SK-N-SH (cell line): ENCODE measurements at regions not wholly inside any gene's neighbourhood (a gene's known extent, or its start where the extent isn't known, plus 50 kb on each side); places are given as distances from the start of the nearest gene placed in this dataset.

Source experiments
- CTCF ChIA-PET: fragments of 300-600, 350-600 bp; formaldehyde crosslinking; extraction: SDS; loops from one replicate; lab custom pipeline; 2021; lab: Yijun Ruan, JAX
- POLR2A ChIA-PET: fragments of 350-600 bp; sonication (Branson Sonifier 250); formaldehyde crosslinking; extraction: SDS; loops from one replicate; lab custom pipeline; 2020; ENCODE audit warnings: antibody characterized with exemption, inconsistent platforms; lab: Yijun Ruan, JAX
- DNase-seq: peaks from one replicate; pipeline ENCODE4 v3.0.0; 2012
- H2AFZ ChIP-seq: fragments of 200-600 bp; sonication (generic); 2 replicates; pipeline ENCODE4 v1.8.1; 2016; ENCODE audit warnings: antibody characterized with exemption, mild to moderate bottlenecking, low read depth
- H3F3A ChIP-seq: fragments of 200-600 bp; sonication (generic); replicated peaks from 2 replicates; pipeline ENCODE3; 2016; ENCODE audit warnings: antibody characterized with exemption, mild to moderate bottlenecking; ENCODE audit not compliant: insufficient read depth
- H3K27ac ChIP-seq, 2 experiments: fragments of 200-500 bp in 1 of 2; fragments of 200-600 bp in 1 of 2; sonication (Bioruptor generic) in 1 of 2; sonication (generic), shearing (Covaris generic) in 1 of 2; 2 replicates each; pipeline versions ENCODE4 v1.5.1 to v1.6.1; 2014 to 2016; ENCODE audit warnings: low read depth in 2 of 2, inconsistent platforms in 1 of 2, low read length in 1 of 2, mild to moderate bottlenecking in 1 of 2, mixed read lengths in 1 of 2
- H3K27me3 ChIP-seq: fragments of 200-600 bp; sonication (generic), shearing (Covaris generic); 2 replicates; pipeline ENCODE4 v1.6.1; 2016; ENCODE audit warnings: mixed run types; ENCODE audit not compliant: insufficient read depth
- H3K36me3 ChIP-seq, 2 experiments: fragments of 200-500 bp in 1 of 2; fragments of 200-600 bp in 1 of 2; sonication (Bioruptor generic) in 1 of 2; sonication (generic) in 1 of 2; replicated peaks in 1 of 2; 2 replicates each; pipeline versions ENCODE3 to v1.5.1; 2014 to 2016; ENCODE audit warnings: low read length in 1 of 2, mild to moderate bottlenecking in 1 of 2; ENCODE audit not compliant: insufficient read depth in 2 of 2, control insufficient read depth in 1 of 2
- H3K4me1 ChIP-seq, 2 experiments: fragments of 200-500 bp in 1 of 2; fragments of 200-600 bp in 1 of 2; sonication (Bioruptor generic) in 1 of 2; sonication (generic), shearing (Covaris generic) in 1 of 2; 2 replicates each; pipeline versions ENCODE4 v1.5.1 to v1.6.1; 2014 to 2016; ENCODE audit warnings: low read depth in 1 of 2, low read length in 1 of 2, mixed run types in 1 of 2; ENCODE audit not compliant: insufficient read depth in 2 of 2, control insufficient read depth in 1 of 2
- H3K4me2 ChIP-seq: fragments of 200-600 bp; sonication (generic), shearing (Covaris generic); 2 replicates; pipeline ENCODE4 v1.6.1; 2017; ENCODE audit warnings: mixed run types
- H3K4me3 ChIP-seq, 2 experiments: fragments of 200-500 bp in 1 of 2; fragments of 200-600 bp in 1 of 2; sonication (Bioruptor generic) in 1 of 2; sonication (generic), shearing (Covaris generic) in 1 of 2; 2 replicates each; pipeline versions ENCODE4 v1.5.1 to v1.8.1; 2014 to 2016; ENCODE audit warnings: low read depth in 2 of 2, inconsistent platforms in 1 of 2, low read length in 1 of 2, mild to moderate bottlenecking in 1 of 2, mixed read lengths in 1 of 2, moderate library complexity in 1 of 2
- H3K79me2 ChIP-seq: fragments of 200-600 bp; sonication (generic); 2 replicates; pipeline ENCODE4 v1.8.1; 2017; ENCODE audit warnings: mild to moderate bottlenecking; ENCODE audit not compliant: insufficient read depth
- H3K9ac ChIP-seq: fragments of 200-600 bp; sonication (generic); 2 replicates; pipeline ENCODE4 v1.6.1; 2017; ENCODE audit warnings: mixed run types
- H3K9me2 ChIP-seq: fragments of 200-600 bp; sonication (generic); 2 replicates; pipeline ENCODE4 v1.6.1; 2017; ENCODE audit warnings: mixed run types
- H3K9me3 ChIP-seq: fragments of 200-600 bp; sonication (generic); 2 replicates; pipeline ENCODE4 v1.6.1; 2017; ENCODE audit warnings: mixed run types, mild to moderate bottlenecking, moderate library complexity
- H4K20me1 ChIP-seq: fragments of 200-600 bp; sonication (generic); 2 replicates; pipeline ENCODE4 v1.6.1; 2017; ENCODE audit warnings: mild to moderate bottlenecking, mixed run types; ENCODE audit not compliant: insufficient read depth
- CHD2 ChIP-seq: fragments of 150-350 bp; IDR thresholded peaks from 2 replicates; pipeline ENCODE4 v1.6.1; 2018; ENCODE audit warnings: low read length; ENCODE audit not compliant: partially characterized antibody
- EP300 ChIP-seq, 2 experiments: IDR thresholded peaks; 2 replicates each; pipeline versions ENCODE4 v1.4.0 to v1.6.1; 2012; ENCODE audit warnings: borderline replicate concordance in 1 of 2, low read depth in 1 of 2, low read length in 1 of 2
- EZH2phosphoT487 ChIP-seq: fragments of 200-600 bp; sonication (generic); IDR thresholded peaks from 2 replicates; pipeline ENCODE4 v1.6.1; 2017; ENCODE audit warnings: low read depth, mixed run types, mild to moderate bottlenecking, antibody characterized with exemption, moderate library complexity, borderline replicate concordance
- FOXJ3 ChIP-seq: sonication (generic); formaldehyde crosslinking; IDR thresholded peaks from 2 replicates; pipeline ENCODE4 v1.5.1; 2020; ENCODE audit warnings: mild to moderate bottlenecking, missing genetic modification reagents
- JUND ChIP-seq: IDR thresholded peaks from 2 replicates; pipeline ENCODE4 v1.4.0; 2012
- MAX ChIP-seq: IDR thresholded peaks from 2 replicates; pipeline ENCODE4 v1.4.0; 2012; ENCODE audit warnings: low read depth
- NRF1 ChIP-seq: IDR thresholded peaks from 2 replicates; pipeline ENCODE4 v1.6.1; 2012; ENCODE audit warnings: low read depth, mild to moderate bottlenecking, low read length
- PBX3 ChIP-seq: IDR thresholded peaks from 2 replicates; pipeline ENCODE4; 2012
- POLR2AphosphoS5 ChIP-seq: IDR thresholded peaks from 2 replicates; pipeline ENCODE4 v1.6.1; 2012; ENCODE audit warnings: low read depth, low read length
- RAD21 ChIP-seq: IDR thresholded peaks from 2 replicates; pipeline ENCODE4 v1.6.1; 2012; ENCODE audit warnings: mild to moderate bottlenecking, low read length
- RFX5 ChIP-seq: IDR thresholded peaks from 2 replicates; pipeline ENCODE4 v1.6.1; 2012; ENCODE audit warnings: mild to moderate bottlenecking, improper control_type of control experiment, low read length
- RXRA ChIP-seq: IDR thresholded peaks from 2 replicates; pipeline ENCODE4 v1.4.0; 2012; ENCODE audit warnings: low read depth, mild to moderate bottlenecking, borderline replicate concordance
- TAF1 ChIP-seq: IDR thresholded peaks from 2 replicates; pipeline ENCODE4 v1.6.1; 2012; ENCODE audit warnings: low read depth, mild to moderate bottlenecking, low read length, moderate library complexity, borderline replicate concordance
- TEAD4 ChIP-seq: IDR thresholded peaks from 2 replicates; pipeline ENCODE4 v1.4.0; 2012; ENCODE audit warnings: mild to moderate bottlenecking, borderline replicate concordance; ENCODE audit not compliant: insufficient read depth
- USF1 ChIP-seq: IDR thresholded peaks from 2 replicates; pipeline ENCODE4 v1.4.0; 2012; ENCODE audit warnings: low read depth, borderline replicate concordance
- WGBS: methylation state at CpG from one replicate; pipeline ENCODE4 v1.1.6; 2017; ENCODE audit warnings: low lambda C conversion rate; 5-methylcytosine and 5-hydroxymethylcytosine counted together
- TF ChIP-seq, protein P1 (sequence below): fragments of 150-350 bp; IDR thresholded peaks from 2 replicates; pipeline ENCODE4 v1.6.1; 2017; ENCODE audit warnings: antibody characterized with exemption, low read length, low read depth, borderline replicate concordance
- TF ChIP-seq, protein P2 (sequence below): IDR thresholded peaks from 2 replicates; pipeline ENCODE4 v1.4.0; 2012; ENCODE audit warnings: low read depth, borderline replicate concordance
- TF ChIP-seq, protein P3 (sequence below): IDR thresholded peaks from 2 replicates; pipeline ENCODE4 v1.6.1; 2012; ENCODE audit warnings: mild to moderate bottlenecking, low read depth, low read length, moderate library complexity

GRCh38 chr2:126299469-126299976 lies 356.4 kb upstream of the GYPC start:
- DNase-seq: no peak
- H3K4me3 ChIP-seq: no peak overlapping the region
- H3K36me3 ChIP-seq: no peaks in the 10 kb centered on the region
- 10% methylated on average over 2 of the region's 2 CpGs for WGBS
- H3K4me2 ChIP-seq: no peak overlapping the region
- H3K4me1 ChIP-seq: no peaks in the 10 kb centered on the region
- CTCF ChIA-PET: no interaction called here
- no peaks in the 10 kb centered on the region for H3K27me3 ChIP-seq
- no peaks in the 10 kb centered on the region for H3K79me2 ChIP-seq
- no peak overlapping the region for H3K27ac ChIP-seq
- H3K9me3 ChIP-seq: no peaks in the 10 kb centered on the region
- no peaks in the 10 kb centered on the region for H3K9me2 ChIP-seq
- no peaks in the 10 kb centered on the region for H3F3A ChIP-seq
- POLR2A ChIA-PET: no interaction called here
- no peak overlapping the region for H2AFZ ChIP-seq
- TF ChIP-seq RFX5 (no peak), EZH2phosphoT487 (no peak), PBX3 (no peak), CHD2 (no peak), TEAD4 (no peak), POLR2AphosphoS5 (no peak), USF1 (no peak), RXRA (no peak), EP300 (IDR thresholded peaks at IDR 0.05; ENCODE audit: borderline replicate concordance in 1 of 2, low read depth in 1 of 2, low read length in 1 of 2) (no peak), JUND (no peak)
- TF ChIP-seq, protein P1, sequence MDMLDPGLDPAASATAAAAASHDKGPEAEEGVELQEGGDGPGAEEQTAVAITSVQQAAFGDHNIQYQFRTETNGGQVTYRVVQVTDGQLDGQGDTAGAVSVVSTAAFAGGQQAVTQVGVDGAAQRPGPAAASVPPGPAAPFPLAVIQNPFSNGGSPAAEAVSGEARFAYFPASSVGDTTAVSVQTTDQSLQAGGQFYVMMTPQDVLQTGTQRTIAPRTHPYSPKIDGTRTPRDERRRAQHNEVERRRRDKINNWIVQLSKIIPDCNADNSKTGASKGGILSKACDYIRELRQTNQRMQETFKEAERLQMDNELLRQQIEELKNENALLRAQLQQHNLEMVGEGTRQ: no peak
- TF ChIP-seq, protein P2, sequence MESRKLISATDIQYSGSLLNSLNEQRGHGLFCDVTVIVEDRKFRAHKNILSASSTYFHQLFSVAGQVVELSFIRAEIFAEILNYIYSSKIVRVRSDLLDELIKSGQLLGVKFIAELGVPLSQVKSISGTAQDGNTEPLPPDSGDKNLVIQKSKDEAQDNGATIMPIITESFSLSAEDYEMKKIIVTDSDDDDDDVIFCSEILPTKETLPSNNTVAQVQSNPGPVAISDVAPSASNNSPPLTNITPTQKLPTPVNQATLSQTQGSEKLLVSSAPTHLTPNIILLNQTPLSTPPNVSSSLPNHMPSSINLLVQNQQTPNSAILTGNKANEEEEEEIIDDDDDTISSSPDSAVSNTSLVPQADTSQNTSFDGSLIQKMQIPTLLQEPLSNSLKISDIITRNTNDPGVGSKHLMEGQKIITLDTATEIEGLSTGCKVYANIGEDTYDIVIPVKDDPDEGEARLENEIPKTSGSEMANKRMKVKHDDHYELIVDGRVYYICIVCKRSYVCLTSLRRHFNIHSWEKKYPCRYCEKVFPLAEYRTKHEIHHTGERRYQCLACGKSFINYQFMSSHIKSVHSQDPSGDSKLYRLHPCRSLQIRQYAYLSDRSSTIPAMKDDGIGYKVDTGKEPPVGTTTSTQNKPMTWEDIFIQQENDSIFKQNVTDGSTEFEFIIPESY: no peak
- no peak overlapping the region for H3K9ac ChIP-seq
- no peaks in the 10 kb centered on the region for H4K20me1 ChIP-seq

DNA sequence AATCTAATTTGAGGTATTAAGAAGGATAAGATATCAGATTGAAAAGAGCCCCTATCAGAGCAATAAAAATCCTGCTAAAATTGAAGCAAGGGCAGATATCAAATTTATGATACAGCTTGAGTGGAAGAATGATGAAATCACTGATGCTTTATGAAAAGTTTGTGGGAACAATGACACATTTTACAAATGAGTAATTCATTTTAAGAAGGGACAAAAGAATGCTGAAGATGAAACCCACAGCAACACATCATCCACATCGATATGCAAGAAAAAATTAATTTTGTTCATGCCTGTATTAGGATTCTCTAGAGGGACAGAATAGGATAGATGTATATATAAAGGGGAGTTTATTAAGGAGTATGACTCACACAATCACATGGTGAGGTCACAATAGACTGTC lies 355.6 kb upstream of the GYPC start:
- ChIA-PET CTCF (no interaction called here), POLR2A (no interaction called here)
- 5% methylated on average over 1 of the region's 1 CpG for WGBS
- TF ChIP-seq RAD21 (no peak), FOXJ3 (CRISPR knock-in tag) (no peak), TAF1 (no peak), TEAD4 (no peak), MAX (no peak), PBX3 (no peak), NRF1 (no peak)
- TF ChIP-seq, protein P3, sequence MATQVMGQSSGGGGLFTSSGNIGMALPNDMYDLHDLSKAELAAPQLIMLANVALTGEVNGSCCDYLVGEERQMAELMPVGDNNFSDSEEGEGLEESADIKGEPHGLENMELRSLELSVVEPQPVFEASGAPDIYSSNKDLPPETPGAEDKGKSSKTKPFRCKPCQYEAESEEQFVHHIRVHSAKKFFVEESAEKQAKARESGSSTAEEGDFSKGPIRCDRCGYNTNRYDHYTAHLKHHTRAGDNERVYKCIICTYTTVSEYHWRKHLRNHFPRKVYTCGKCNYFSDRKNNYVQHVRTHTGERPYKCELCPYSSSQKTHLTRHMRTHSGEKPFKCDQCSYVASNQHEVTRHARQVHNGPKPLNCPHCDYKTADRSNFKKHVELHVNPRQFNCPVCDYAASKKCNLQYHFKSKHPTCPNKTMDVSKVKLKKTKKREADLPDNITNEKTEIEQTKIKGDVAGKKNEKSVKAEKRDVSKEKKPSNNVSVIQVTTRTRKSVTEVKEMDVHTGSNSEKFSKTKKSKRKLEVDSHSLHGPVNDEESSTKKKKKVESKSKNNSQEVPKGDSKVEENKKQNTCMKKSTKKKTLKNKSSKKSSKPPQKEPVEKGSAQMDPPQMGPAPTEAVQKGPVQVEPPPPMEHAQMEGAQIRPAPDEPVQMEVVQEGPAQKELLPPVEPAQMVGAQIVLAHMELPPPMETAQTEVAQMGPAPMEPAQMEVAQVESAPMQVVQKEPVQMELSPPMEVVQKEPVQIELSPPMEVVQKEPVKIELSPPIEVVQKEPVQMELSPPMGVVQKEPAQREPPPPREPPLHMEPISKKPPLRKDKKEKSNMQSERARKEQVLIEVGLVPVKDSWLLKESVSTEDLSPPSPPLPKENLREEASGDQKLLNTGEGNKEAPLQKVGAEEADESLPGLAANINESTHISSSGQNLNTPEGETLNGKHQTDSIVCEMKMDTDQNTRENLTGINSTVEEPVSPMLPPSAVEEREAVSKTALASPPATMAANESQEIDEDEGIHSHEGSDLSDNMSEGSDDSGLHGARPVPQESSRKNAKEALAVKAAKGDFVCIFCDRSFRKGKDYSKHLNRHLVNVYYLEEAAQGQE: no peak

More for the DNA sequence above, 355.6 kb upstream of the GYPC start:
- no peak for DNase-seq
- H3K79me2 ChIP-seq: no peaks in the 10 kb centered on the region
- H3K9me2 ChIP-seq: no peaks in the 10 kb centered on the region
- no peaks in the 10 kb centered on the region for H4K20me1 ChIP-seq
- no peaks in the 10 kb centered on the region for H3F3A ChIP-seq
- no peaks in the 10 kb centered on the region for H3K9me3 ChIP-seq
- H3K27ac ChIP-seq: no peak overlapping the region
- H3K4me2 ChIP-seq: no peak overlapping the region
- H3K9ac ChIP-seq: no peak overlapping the region
- no peaks in the 10 kb centered on the region for H3K27me3 ChIP-seq
- no peaks in the 10 kb centered on the region for H3K36me3 ChIP-seq
- no peaks in the 10 kb centered on the region for H3K4me1 ChIP-seq
- no peak overlapping the region for H2AFZ ChIP-seq
- H3K4me3 ChIP-seq: no peak overlapping the region
